Keratinocyte (primary cell): ENCODE measurements at regions not wholly inside any gene's neighbourhood (a gene's known extent, or its start where the extent isn't known, plus 50 kb on each side); places are given as distances from the start of the nearest gene placed in this dataset.

Source experiments
- DNase-seq: peaks from one replicate; pipeline ENCODE4 v3.0.0-alpha.2; 2011; ENCODE audit warnings: low read depth, missing footprints, low spot score
- FAIRE-seq: peaks from 2 replicates; lab custom pipeline; 2011; peaks lifted over from hg19 to GRCh38; lab: Jason Lieb, UNC
- H2AFZ ChIP-seq: 2 replicates; pipeline ENCODE4 v1.6.0; 2012; ENCODE audit warnings: low read length, control low read depth, inconsistent platforms; ENCODE audit not compliant: control insufficient read depth
- H3K27ac ChIP-seq: 2 replicates; pipeline ENCODE4 v1.5.1; 2011; ENCODE audit warnings: low read length; ENCODE audit not compliant: control insufficient read depth, insufficient read depth
- H3K27me3 ChIP-seq: 3 replicates; pipeline ENCODE4 v1.6.0; 2011; ENCODE audit warnings: low read length; ENCODE audit not compliant: control insufficient read depth, insufficient read depth; ENCODE audit errors: extremely low read depth
- H3K36me3 ChIP-seq, 2 experiments: 2 replicates in 1 of 2; 3 replicates in 1 of 2; pipeline ENCODE4 v1.5.1; 2011; ENCODE audit warnings: low read length in 2 of 2, mild to moderate bottlenecking in 1 of 2; ENCODE audit not compliant: control insufficient read depth in 2 of 2, insufficient read depth in 2 of 2; ENCODE audit errors: extremely low read depth in 1 of 2
- H3K4me1 ChIP-seq: 3 replicates; pipeline ENCODE4 v1.5.1; 2011; ENCODE audit warnings: low read length; ENCODE audit not compliant: control insufficient read depth, insufficient read depth; ENCODE audit errors: extremely low read depth
- H3K4me2 ChIP-seq: 3 replicates; pipeline ENCODE4 v1.6.0; 2011; ENCODE audit warnings: low read depth, low read length; ENCODE audit not compliant: control insufficient read depth, insufficient read depth; ENCODE audit errors: extremely low read depth
- H3K4me3 ChIP-seq, 3 experiments: fragments of 200-600 bp in 1 of 3; sonication (generic) in 1 of 3; 2 replicates in 2 of 3; 3 replicates in 1 of 3; pipeline ENCODE4 v1.5.1; 2011 to 2016; ENCODE audit warnings: low read length in 3 of 3, mild to moderate bottlenecking in 3 of 3, control low read depth in 2 of 3, inconsistent platforms in 1 of 3, low read depth in 1 of 3, mixed read lengths in 1 of 3, mixed run types in 1 of 3, moderate library complexity in 1 of 3; ENCODE audit not compliant: control insufficient read depth in 2 of 3, insufficient read depth in 2 of 3; ENCODE audit errors: extremely low read depth in 1 of 3
- H3K79me2 ChIP-seq: 2 replicates; pipeline ENCODE4 v1.6.0; 2012; ENCODE audit warnings: low read length; ENCODE audit not compliant: control insufficient read depth, insufficient read depth
- H3K9ac ChIP-seq: 3 replicates; pipeline ENCODE4 v1.6.0; 2011; ENCODE audit warnings: low read length; ENCODE audit not compliant: control insufficient read depth, insufficient read depth; ENCODE audit errors: extremely low read depth
- H3K9me1 ChIP-seq: 3 replicates; pipeline ENCODE4 v1.6.0; 2011; ENCODE audit warnings: low read length; ENCODE audit not compliant: control insufficient read depth, insufficient read depth; ENCODE audit errors: extremely low read depth
- H3K9me3 ChIP-seq: 2 replicates; pipeline ENCODE4 v1.5.1; 2012; ENCODE audit warnings: low read depth, low read length; ENCODE audit not compliant: control insufficient read depth
- H4K20me1 ChIP-seq: 3 replicates; pipeline ENCODE4 v1.6.0; 2011; ENCODE audit warnings: low read length; ENCODE audit not compliant: control insufficient read depth, insufficient read depth; ENCODE audit errors: extremely low read depth
- CTCF ChIP-seq, 3 experiments: IDR thresholded peaks in 1 of 3; conservative IDR thresholded peaks in 1 of 3; optimal IDR thresholded peaks in 1 of 3; 2 replicates in 2 of 3; 3 replicates in 1 of 3; pipeline versions ENCODE3 to v1.5.1; 2011; ENCODE audit warnings: low read length in 3 of 3, mild to moderate bottlenecking in 3 of 3, moderate library complexity in 2 of 3, control low read depth in 1 of 3, inconsistent platforms in 1 of 3; ENCODE audit not compliant: insufficient read depth in 2 of 3; ENCODE audit errors: extremely low read depth in 1 of 3
- EZH2 ChIP-seq: IDR thresholded peaks from one replicate; pipeline ENCODE4 v1.6.1; 2012; ENCODE audit warnings: inconsistent platforms, mild to moderate bottlenecking, low read length, moderate library complexity
- dilution Hi-C: fragments of 300-500 bp; cut with MboI; formaldehyde crosslinking; loops from one replicate; pipeline ENCODE4 v1.7.0; 2020; ENCODE audit warnings: low sequenced_read_pairs; ENCODE audit not compliant: extremely low pct_ligation_motif_present

- H3K79me2 ChIP-seq: peaks cover 2% of the 10 kb centered on the region
- TF ChIP-seq EZH2: no peak
- no peak for TF ChIP-seq CTCF (optimal IDR thresholded peaks at IDR 0.05 in 1 of 3, IDR thresholded peaks at IDR 0.05 in 1 of 3, conservative IDR thresholded peaks at IDR 0.05 in 1 of 3; ENCODE audit: extremely low read depth in 1 of 3, insufficient read depth in 2 of 3, low read length in 3 of 3)
- H3K4me2 ChIP-seq: peak overlapping the region; percentile 59
- no peaks in the 10 kb centered on the region for H4K20me1 ChIP-seq
- H2AFZ ChIP-seq: peak overlapping the region; percentile 5
- peak overlapping the region; percentile 34 for H3K9ac ChIP-seq
- DNase-seq (no peak), FAIRE-seq (peak; percentile 58)
- no peaks in the 10 kb centered on the region for H3K9me1 ChIP-seq
- H3K27me3 ChIP-seq: no peaks in the 10 kb centered on the region
- H3K9me3 ChIP-seq: no peaks in the 10 kb centered on the region
- H3K36me3 ChIP-seq: no peaks in the 10 kb centered on the region
- H3K27ac ChIP-seq: peak overlapping the region; percentile 78
- dilution Hi-C loops: no loop called here
- peaks cover 36% of the 10 kb centered on the region for H3K4me1 ChIP-seq
- H3K4me3 ChIP-seq: peak overlapping the region in 1 of 3 experiments; percentile 23
Measured at GRCh38 chr20:11158589-11158988, 484.8 kb upstream of the JAG1 start.

- Histone ChIP-seq H2AFZ (no peak overlapping the region), H3K4me2 (peak overlapping the region; percentile 11), H3K9me1 (no peaks in the 10 kb centered on the region), H3K27me3 (no peaks in the 10 kb centered on the region), H3K9ac (no peak overlapping the region), H3K4me1 (peaks cover 36% of the 10 kb centered on the region), H3K27ac (peak overlapping the region; percentile 78), H3K9me3 (no peaks in the 10 kb centered on the region), H4K20me1 (no peaks in the 10 kb centered on the region), H3K36me3 (no peaks in the 10 kb centered on the region), H3K4me3 (no peak overlapping the region), H3K79me2 (peaks cover 2% of the 10 kb centered on the region)
- dilution Hi-C loops: no loop called here
- no peak for DNase-seq
- FAIRE-seq: peak; percentile 29
- TF ChIP-seq EZH2 (no peak), CTCF (optimal IDR thresholded peaks at IDR 0.05 in 1 of 3, IDR thresholded peaks at IDR 0.05 in 1 of 3, conservative IDR thresholded peaks at IDR 0.05 in 1 of 3; ENCODE audit: extremely low read depth in 1 of 3, insufficient read depth in 2 of 3, low read length in 3 of 3) (no peak)
Measured at GRCh38 chr20:11159728-11160127, 485.9 kb upstream of the JAG1 start.
